WI38 (cell line): ENCODE measurements at regions not wholly inside any gene's neighbourhood (a gene's known extent, or its start where the extent isn't known, plus 50 kb on each side); places are given as distances from the start of the nearest gene placed in this dataset.

Experiments
- H3K4me3 ChIP-seq: 2 replicates; pipeline ENCODE4 v1.5.1; 2011; ENCODE audit warnings: low read depth, mild to moderate bottlenecking, control low read depth, low read length
- TF ChIP-seq, protein P1 (sequence below): IDR thresholded peaks from 2 replicates; pipeline ENCODE4 v1.5.1; 2012; ENCODE audit warnings: low read depth, mild to moderate bottlenecking, control low read depth, low read length

DNA sequence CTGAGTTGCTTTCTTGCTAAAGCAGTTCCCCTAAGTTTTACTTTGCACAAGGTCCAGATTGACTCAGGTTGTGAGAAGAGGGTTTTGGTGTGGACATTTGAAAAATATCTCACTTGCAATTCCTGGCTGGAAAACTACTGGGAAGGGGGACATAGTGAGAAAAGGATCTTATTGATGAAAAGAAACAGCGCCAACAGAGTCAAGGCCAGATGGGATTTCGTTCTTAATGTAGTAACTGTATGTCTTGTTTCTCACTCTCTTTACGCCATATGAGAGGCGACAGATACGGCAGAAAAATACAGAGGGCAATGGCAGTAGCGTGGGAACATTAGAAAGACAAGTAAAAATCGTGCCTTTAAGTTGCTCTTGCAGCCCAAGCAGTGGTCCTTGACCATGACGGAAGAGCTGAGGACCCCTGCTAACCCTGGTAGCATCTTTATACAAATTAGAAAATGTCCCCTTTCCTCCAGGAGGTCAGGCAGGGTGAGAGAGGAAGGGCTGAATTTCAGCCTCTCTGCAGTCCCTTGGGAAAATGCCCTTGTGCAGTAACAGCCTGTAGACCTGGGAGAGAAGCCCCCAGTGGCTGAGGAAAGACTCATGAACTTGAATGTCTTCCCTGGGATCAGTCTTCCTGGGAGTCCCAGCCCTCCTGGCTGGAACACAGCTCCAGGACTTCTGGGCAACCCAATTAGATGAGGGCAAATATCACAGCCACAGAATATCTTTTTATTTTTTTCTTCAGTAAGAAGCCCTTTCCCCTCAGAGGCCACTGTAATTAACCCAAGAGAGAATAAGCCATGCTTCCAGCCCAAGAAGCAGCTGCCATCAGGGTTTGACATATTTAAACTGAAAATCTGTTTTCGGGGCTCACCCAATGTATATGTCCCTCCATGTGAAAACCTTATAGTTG, 113.4 kb downstream of the CD47 start:
- TF ChIP-seq, protein P1, sequence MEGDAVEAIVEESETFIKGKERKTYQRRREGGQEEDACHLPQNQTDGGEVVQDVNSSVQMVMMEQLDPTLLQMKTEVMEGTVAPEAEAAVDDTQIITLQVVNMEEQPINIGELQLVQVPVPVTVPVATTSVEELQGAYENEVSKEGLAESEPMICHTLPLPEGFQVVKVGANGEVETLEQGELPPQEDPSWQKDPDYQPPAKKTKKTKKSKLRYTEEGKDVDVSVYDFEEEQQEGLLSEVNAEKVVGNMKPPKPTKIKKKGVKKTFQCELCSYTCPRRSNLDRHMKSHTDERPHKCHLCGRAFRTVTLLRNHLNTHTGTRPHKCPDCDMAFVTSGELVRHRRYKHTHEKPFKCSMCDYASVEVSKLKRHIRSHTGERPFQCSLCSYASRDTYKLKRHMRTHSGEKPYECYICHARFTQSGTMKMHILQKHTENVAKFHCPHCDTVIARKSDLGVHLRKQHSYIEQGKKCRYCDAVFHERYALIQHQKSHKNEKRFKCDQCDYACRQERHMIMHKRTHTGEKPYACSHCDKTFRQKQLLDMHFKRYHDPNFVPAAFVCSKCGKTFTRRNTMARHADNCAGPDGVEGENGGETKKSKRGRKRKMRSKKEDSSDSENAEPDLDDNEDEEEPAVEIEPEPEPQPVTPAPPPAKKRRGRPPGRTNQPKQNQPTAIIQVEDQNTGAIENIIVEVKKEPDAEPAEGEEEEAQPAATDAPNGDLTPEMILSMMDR, result no peak
- H3K4me3 ChIP-seq, result no peak overlapping the region

DNA sequence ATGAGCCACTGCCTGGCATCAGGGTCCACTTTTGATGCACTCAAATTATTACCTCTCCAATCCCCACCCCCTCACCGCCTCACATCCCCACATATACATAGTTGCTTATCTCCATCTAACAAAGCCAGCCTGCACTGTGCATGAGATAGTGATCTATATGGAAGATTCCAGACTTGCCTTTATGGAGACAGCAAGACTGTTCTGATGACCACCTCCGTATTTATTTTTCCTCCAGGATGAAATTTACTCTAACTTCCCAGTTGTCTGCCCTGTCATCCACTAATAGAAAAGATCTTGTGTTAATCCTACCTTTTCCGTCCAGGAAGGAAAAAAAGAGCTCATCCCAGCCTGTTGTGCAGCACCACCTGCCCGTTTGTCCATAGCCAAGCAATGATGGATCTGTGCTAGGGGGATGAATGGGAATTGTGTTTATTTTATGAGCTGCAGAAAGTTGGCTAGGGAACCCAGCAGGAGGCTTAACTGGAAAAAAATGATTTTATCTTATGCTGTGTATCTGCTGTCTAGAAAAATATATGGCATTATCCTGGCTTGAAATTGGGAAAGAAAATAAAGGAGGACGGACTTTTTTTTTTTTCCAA, 114.5 kb downstream of the CD47 start:
- no peak overlapping the region for H3K4me3 ChIP-seq
- TF ChIP-seq, protein P1, result no peak

DNA sequence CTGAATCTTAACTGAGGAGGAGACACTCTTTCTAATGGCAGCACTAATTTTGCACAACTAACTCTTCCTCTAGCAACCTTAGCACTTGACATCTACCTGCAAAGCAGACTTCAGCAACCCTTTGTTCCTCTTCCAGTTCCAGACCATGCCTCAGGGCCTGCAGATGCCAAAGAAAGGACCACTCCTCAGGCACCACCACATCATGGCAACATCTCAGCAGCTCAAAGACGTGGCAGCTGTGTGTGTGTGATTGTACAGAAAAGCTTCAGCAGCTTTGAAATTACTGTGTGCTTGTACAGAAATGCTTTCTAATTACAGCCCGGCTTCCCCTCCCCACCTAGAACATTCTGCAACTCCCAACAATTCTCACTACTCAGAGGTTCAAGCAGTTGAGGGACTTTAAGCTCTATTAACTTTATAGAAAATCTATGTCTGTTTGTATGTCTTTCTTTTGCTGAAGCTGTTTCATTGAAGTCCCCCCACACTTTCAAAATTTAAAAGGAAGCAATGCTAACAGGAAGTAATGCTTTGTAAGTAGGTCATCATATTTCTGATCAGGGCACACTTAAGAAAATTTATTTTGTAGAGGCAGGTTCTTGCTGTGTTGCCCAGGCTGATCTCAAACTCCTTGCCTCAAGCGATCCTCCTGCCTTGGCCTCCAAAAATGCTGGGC, 115.2 kb downstream of the CD47 start:
- no peak overlapping the region for H3K4me3 ChIP-seq
- TF ChIP-seq, protein P1, result no peak

DNA sequence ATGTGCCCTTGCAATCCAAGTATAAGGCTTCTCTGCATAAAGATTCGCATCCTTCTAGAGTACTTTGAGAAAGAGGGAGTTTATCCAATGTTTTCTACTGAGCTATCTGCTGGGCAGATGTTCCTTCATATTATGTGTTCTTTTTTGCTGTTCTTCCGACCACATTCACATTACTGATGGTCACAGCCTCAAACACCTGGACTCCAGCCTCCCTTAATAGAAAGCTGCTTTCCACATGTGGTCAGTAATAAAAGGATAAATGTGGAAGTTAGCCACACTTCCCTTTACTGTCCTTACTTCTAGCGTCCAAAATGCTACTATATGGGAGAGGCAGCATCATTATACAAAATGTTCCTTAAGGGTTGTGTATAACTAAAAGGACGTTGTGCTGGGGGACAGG, 116.9 kb downstream of the CD47 start:
- TF ChIP-seq, protein P1, result no peak
- H3K4me3 ChIP-seq, result no peak overlapping the region

DNA sequence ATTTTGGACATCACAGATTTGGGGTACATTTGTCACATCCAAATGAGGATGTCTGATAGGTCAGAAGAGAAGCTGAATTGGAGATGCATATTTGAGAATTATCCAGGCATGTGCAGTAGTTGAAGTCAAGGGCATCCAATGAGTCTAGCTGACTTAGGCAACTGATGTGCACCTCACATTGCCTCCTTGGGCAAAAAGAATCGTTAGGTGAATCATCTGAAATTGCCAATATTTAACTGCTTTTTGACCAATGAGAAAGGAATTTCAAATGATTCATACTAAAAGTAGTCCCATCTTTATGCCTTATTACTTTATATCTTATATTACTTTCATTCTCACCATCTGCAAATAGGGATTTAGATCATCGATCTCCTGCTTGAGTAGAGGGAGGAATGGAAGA, 117.7 kb downstream of the CD47 start:
- TF ChIP-seq, protein P1, result no peak
- H3K4me3 ChIP-seq, result no peak overlapping the region

DNA sequence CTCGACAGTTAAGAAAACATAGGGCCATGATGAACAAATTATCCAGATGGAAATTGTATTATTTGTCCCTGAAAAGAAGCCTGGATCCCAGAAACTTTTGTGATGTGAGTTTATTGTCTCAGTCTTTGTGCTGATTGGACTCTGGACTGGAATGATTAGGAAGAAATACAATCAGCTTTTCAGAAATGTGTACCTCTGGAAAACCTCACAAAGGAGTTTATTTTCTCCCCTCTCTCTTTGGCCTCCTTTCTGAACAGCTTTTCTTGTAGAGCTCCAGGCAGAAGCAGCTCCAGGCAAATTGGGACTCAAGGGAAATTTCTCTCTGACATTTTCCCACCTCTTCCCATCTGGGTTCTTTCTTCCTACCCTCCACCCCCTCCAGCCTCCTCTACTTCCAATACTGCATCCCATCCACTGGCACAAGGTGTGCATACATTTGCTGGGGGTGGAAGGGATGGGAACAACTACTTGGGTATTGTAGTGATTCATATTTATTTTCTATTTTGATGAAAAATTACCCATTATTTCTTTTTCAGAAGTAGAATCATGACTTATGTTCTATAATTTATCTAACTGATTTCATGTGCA, 119.7 kb downstream of the CD47 start:
- TF ChIP-seq, protein P1, result no peak

More for the DNA sequence above, 119.7 kb downstream of the CD47 start:
- no peak overlapping the region for H3K4me3 ChIP-seq
